ENCODE measurements at regions not wholly inside any gene's neighbourhood (a gene's known extent, or its start where the extent isn't known, plus 50 kb on each side); places are given as distances from the start of the nearest gene placed in this dataset.
"Not testable (repeated sequence)": the region's sequence is repeated elsewhere in the genome, so short reads cannot be mapped to it uniquely, and the experiment has no call there.

- DNase-seq: no peak
Observed at GRCh38 chr19:28332351-28332750, 880.6 kb downstream of the UQCRFS1 start.

GRCh38 chr19:28331596-28331995, 881.4 kb downstream of the UQCRFS1 start:
- DNase-seq: no peak

GRCh38 chr19:28330831-28331230, 882.1 kb downstream of the UQCRFS1 start:
- DNase-seq: no peak

- no peak for DNase-seq
Observed at GRCh38 chr19:28329429-28329828, 883.5 kb downstream of the UQCRFS1 start.

- DNase-seq: no peak
Observed at GRCh38 chr19:28327905-28328304, 885.0 kb downstream of the UQCRFS1 start.

- no peak for DNase-seq
Observed at GRCh38 chr19:28326746-28327145, 886.2 kb downstream of the UQCRFS1 start.

GRCh38 chr19:28324275-28325060, 888.5 kb downstream of the UQCRFS1 start:
- DNase-seq: no peak

- DNase-seq: no peak
Observed at GRCh38 chr19:28322945-28323344, 890.0 kb downstream of the UQCRFS1 start.

- DNase-seq: no peak
Observed at GRCh38 chr19:28322491-28322890, 890.5 kb downstream of the UQCRFS1 start.

- DNase-seq: no peak
Observed at GRCh38 chr19:28319918-28320317, 893.0 kb downstream of the UQCRFS1 start.

GRCh38 chr19:28319227-28319626, 893.7 kb downstream of the UQCRFS1 start:
- no peak for DNase-seq

GRCh38 chr19:28318469-28319179, 894.3 kb downstream of the UQCRFS1 start:
- no peak for DNase-seq

- peak; percentile 40 for DNase-seq
Observed at GRCh38 chr19:28316464-28316863, 896.5 kb downstream of the UQCRFS1 start.

- no peak for DNase-seq
Observed at GRCh38 chr19:28314756-28315155, 898.2 kb downstream of the UQCRFS1 start.

- DNase-seq: no peak
Observed at GRCh38 chr19:28314287-28314686, 898.7 kb downstream of the UQCRFS1 start.

GRCh38 chr19:28313633-28314032, 899.3 kb downstream of the UQCRFS1 start:
- no peak for DNase-seq

- no peak for DNase-seq
Observed at GRCh38 chr19:28312269-28312668, 900.7 kb downstream of the UQCRFS1 start.

- DNase-seq: not testable (repeated sequence)
Observed at GRCh38 chr19:28310829-28311228, 902.1 kb downstream of the UQCRFS1 start.

- no peak for DNase-seq
Observed at GRCh38 chr19:28309070-28309469, 903.9 kb downstream of the UQCRFS1 start.

GRCh38 chr19:28307963-28308362, 905.0 kb downstream of the UQCRFS1 start:
- DNase-seq: no peak

- no peak for DNase-seq
Observed at GRCh38 chr19:28307487-28307886, 905.5 kb downstream of the UQCRFS1 start.

GRCh38 chr19:28305513-28305912, 907.4 kb downstream of the UQCRFS1 start:
- DNase-seq: no peak

GRCh38 chr19:28303502-28303901, 909.4 kb downstream of the UQCRFS1 start:
- DNase-seq: no peak

GRCh38 chr19:28301961-28302360, 911.0 kb downstream of the UQCRFS1 start:
- no peak for DNase-seq
